ENCODE measurements at regions not wholly inside any gene's neighbourhood (a gene's known extent, or its start where the extent isn't known, plus 50 kb on each side); places are given as distances from the start of the nearest gene placed in this dataset.

GRCh38 chr7:46663025-46663424, 742.0 kb upstream of the IGFBP3 start:
- Histone ChIP-seq H3K36me3 (ENCODE audit: control insufficient read depth, insufficient read depth, low read length) (no peaks in the 10 kb centered on the region), H3K9me1 (ENCODE audit: insufficient read depth, low read length) (no peaks in the 10 kb centered on the region; the same call in 1 of the 2 replicates), H3K9me3 (ENCODE audit: control insufficient read depth, insufficient read depth, low read length) (no peaks in the 10 kb centered on the region; the same call in 1 of the 2 replicates), H2AK5ac (ENCODE audit: low read depth, low read length) (no peak overlapping the region), H4K20me1 (ENCODE audit: insufficient read depth, low read length) (no peaks in the 10 kb centered on the region), H2BK15ac (ENCODE audit: low read depth, low read length) (no peak overlapping the region), H4K91ac (ENCODE audit: insufficient read depth, low read depth, low read length) (no peak overlapping the region), H3K9ac (ENCODE audit: low read depth, low read length) (no peak overlapping the region), H4K8ac (ENCODE audit: low read depth in 2 of 2, low read length in 2 of 2) (no peak overlapping the region), H3K4ac (ENCODE audit: low read depth, low read length) (no peak overlapping the region), H3K4me2 (ENCODE audit: low read depth, low read length) (no peak overlapping the region), H2BK5ac (ENCODE audit: low read depth, low read length, poor library complexity, severe bottlenecking) (no peak overlapping the region), H3K79me1 (ENCODE audit: low read depth in 1 of 2, low read length in 2 of 2) (no peaks in the 10 kb centered on the region), H3K23ac (ENCODE audit: low read depth, low read length) (no peak overlapping the region), H3K18ac (ENCODE audit: low read depth, low read length) (no peak overlapping the region), H4K5ac (ENCODE audit: low read depth, low read length) (no peak overlapping the region), H3K4me1 (ENCODE audit: control insufficient read depth, insufficient read depth, low read length) (no peaks in the 10 kb centered on the region), H2AK9ac (replicated peaks; ENCODE audit: low read depth, low read length, poor library complexity) (no peak overlapping the region), H2BK120ac (ENCODE audit: low read depth, low read length) (no peak overlapping the region), H3K27ac (ENCODE audit: insufficient read depth, low read length) (no peak overlapping the region), H2BK20ac (ENCODE audit: low read depth, low read length) (no peak overlapping the region), H3K4me3 (ENCODE audit: insufficient read depth, low read depth, low read length) (no peak overlapping the region), H3K14ac (replicated peaks; ENCODE audit: low read depth, low read length) (no peak overlapping the region), H3K27me3 (ENCODE audit: control insufficient read depth, insufficient read depth, low read length) (no peaks in the 10 kb centered on the region), H3K56ac (ENCODE audit: extremely low read depth, insufficient read depth, low read length) (no peak overlapping the region), H2AFZ (replicated peaks; ENCODE audit: low read length, poor library complexity) (no peak overlapping the region)
- dilution Hi-C loops (cut with HindIII; ENCODE audit: low sequenced_read_pairs, unreplicated experiment) (no loop called here), intact Hi-C loops (cut with micrococcal nuclease) (no loop called here), in situ Hi-C loops (cut with MboI; ENCODE audit: low sequenced_read_pairs) (no loop called here)
- DNase-seq: no peak
- no TSS peak for BruUV-seq (replicated peaks)
- ATAC-seq (ENCODE audit: low read depth): no peak
- ChIA-PET CTCF (no interaction called here), POLR2A (ENCODE audit: unreplicated experiment) (no interaction called here)
- no CpG with 5 or more reads among the region's 3 CpGs for WGBS, 2 experiments (ENCODE audit: extremely low coverage in 2 of 2, insufficient read length in 1 of 2)
- no peak for TF ChIP-seq MAZ (IDR thresholded peaks at IDR 0.05; ENCODE audit: borderline replicate concordance, low read depth, low read length)
- no peak for TF ChIP-seq MXI1 (IDR thresholded peaks at IDR 0.05; ENCODE audit: borderline replicate concordance, low read depth, low read length)
- TF ChIP-seq RFX5 (IDR thresholded peaks at IDR 0.05; ENCODE audit: low read depth, low read length): no peak

Data from IMR-90 (cell line).